H1 (cell line): ENCODE measurements at regions not wholly inside any gene's neighbourhood (a gene's known extent, or its start where the extent isn't known, plus 50 kb on each side); places are given as distances from the start of the nearest gene placed in this dataset.

Experiments
- CTCF ChIA-PET: fragments of 300-600 bp; sonication (Branson Sonifier 250); formaldehyde crosslinking; loops from one replicate; lab custom pipeline; 2021; ENCODE audit not compliant: partially characterized antibody; lab: Charles Lee
- POLR2A ChIA-PET: fragments of 300-600 bp; sonication (Branson Sonifier 250); formaldehyde crosslinking; loops from one replicate; lab custom pipeline; 2021; ENCODE audit warnings: inconsistent platforms; ENCODE audit not compliant: partially characterized antibody; lab: Charles Lee
- DNase-seq, 2 experiments: peaks; one replicate each; pipeline versions ENCODE4 v3.0.0 to v3.0.0-alpha.2; 2010 to 2022; ENCODE audit warnings: low spot score in 2 of 2, low read depth in 1 of 2, mixed read lengths in 1 of 2
- FAIRE-seq: peaks from 2 replicates; lab custom pipeline; 2011; peaks lifted over from hg19 to GRCh38; lab: Jason Lieb, UNC
- H2AFZ ChIP-seq: 2 replicates; pipeline ENCODE4 v1.8.1; 2012; ENCODE audit warnings: low read length, inconsistent platforms
- H2AK5ac ChIP-seq: 2 replicates; pipeline ENCODE4 v1.6.1; 2013; ENCODE audit warnings: low read depth, low read length
- H2BK120ac ChIP-seq: replicated peaks from 2 replicates; pipeline ENCODE3; 2013; ENCODE audit warnings: low read depth, low read length, inconsistent platforms
- H2BK12ac ChIP-seq: 2 replicates; pipeline ENCODE4 v1.6.1; 2013; ENCODE audit warnings: low read depth, low read length
- H2BK15ac ChIP-seq: 2 replicates; pipeline ENCODE4 v1.6.1; 2013; ENCODE audit warnings: low read length
- H2BK20ac ChIP-seq: 2 replicates; pipeline ENCODE4 v1.6.1; 2013; ENCODE audit warnings: low read length
- H2BK5ac ChIP-seq: 2 replicates; pipeline ENCODE4 v1.6.1; 2013; ENCODE audit warnings: low read depth, low read length
- H3K14ac ChIP-seq: 2 replicates; pipeline ENCODE4 v1.6.1; 2013; ENCODE audit warnings: inconsistent platforms; ENCODE audit not compliant: insufficient read length
- H3K18ac ChIP-seq: 2 replicates; pipeline ENCODE4 v1.6.1; 2013; ENCODE audit warnings: low read length; ENCODE audit errors: extremely low read depth
- H3K23ac ChIP-seq: 2 replicates; pipeline ENCODE4 v1.6.1; 2013; ENCODE audit warnings: inconsistent platforms; ENCODE audit not compliant: insufficient read length
- H3K23me2 ChIP-seq: 2 replicates; pipeline ENCODE4 v1.6.1; 2013; ENCODE audit warnings: low read depth, low read length
- H3K27ac ChIP-seq: 2 replicates; pipeline ENCODE4 v1.6.1; 2011; ENCODE audit warnings: low read depth, low read length, inconsistent platforms
- H3K27me3 ChIP-seq, 4 experiments: replicated peaks in 1 of 4; 1 replicate in 1 of 4; 2 replicates in 3 of 4; pipeline versions ENCODE4 v1.6.1 to v1.8.1; 2011 to 2013; ENCODE audit warnings: low read length in 3 of 4, mild to moderate bottlenecking in 3 of 4, inconsistent platforms in 2 of 4, mixed read lengths in 2 of 4, moderate library complexity in 1 of 4; ENCODE audit not compliant: control insufficient read depth in 3 of 4, insufficient read depth in 3 of 4; ENCODE audit errors: extremely low read depth in 1 of 4
- H3K36me3 ChIP-seq, 4 experiments: 2 replicates each; pipeline versions ENCODE4 v1.6.1 to v1.8.1; 2011 to 2013; ENCODE audit warnings: mild to moderate bottlenecking in 4 of 4, low read length in 3 of 4, moderate library complexity in 2 of 4, control low read depth in 1 of 4, inconsistent platforms in 1 of 4; ENCODE audit not compliant: insufficient read depth in 4 of 4, control insufficient read depth in 2 of 4
- H3K4ac ChIP-seq: replicated peaks from 2 replicates; pipeline ENCODE3; 2013; ENCODE audit warnings: low read length, low read depth, mixed read lengths, inconsistent platforms; ENCODE audit not compliant: insufficient read length
- H3K4me1 ChIP-seq, 4 experiments: replicated peaks in 1 of 4; 1 replicate in 1 of 4; 2 replicates in 3 of 4; pipeline versions ENCODE4 v1.6.1 to v1.8.1; 2011 to 2013; ENCODE audit warnings: low read length in 3 of 4, inconsistent platforms in 2 of 4, mixed read lengths in 1 of 4; ENCODE audit not compliant: insufficient read depth in 4 of 4, control insufficient read depth in 3 of 4
- H3K4me2 ChIP-seq, 2 experiments: 2 replicates each; pipeline versions ENCODE4 v1.6.1 to v1.8.1; 2011 to 2013; ENCODE audit warnings: low read depth in 2 of 2, low read length in 2 of 2, control low read depth in 1 of 2, inconsistent platforms in 1 of 2, mild to moderate bottlenecking in 1 of 2; ENCODE audit not compliant: insufficient read depth in 1 of 2
- H3K4me3 ChIP-seq, 4 experiments: fragments of 200-600, 300-600 bp in 1 of 4; sonication (generic), shearing (Covaris generic), sonication (Bioruptor Twin) in 1 of 4; 2 replicates each; pipeline versions ENCODE4 v1.5.1 to v1.8.1; 2011 to 2016; ENCODE audit warnings: low read length in 4 of 4, low read depth in 3 of 4, control low read depth in 2 of 4, inconsistent platforms in 2 of 4, mild to moderate bottlenecking in 2 of 4, mixed read lengths in 1 of 4, moderate library complexity in 1 of 4; ENCODE audit not compliant: insufficient read depth in 2 of 4; ENCODE audit errors: extremely low read depth in 1 of 4
- H3K56ac ChIP-seq: replicated peaks from 2 replicates; pipeline ENCODE3; 2013; ENCODE audit warnings: low read depth, mild to moderate bottlenecking, mixed read lengths, low read length, inconsistent platforms; ENCODE audit not compliant: insufficient read length
- H3K79me1 ChIP-seq: 2 replicates; pipeline ENCODE4 v1.6.1; 2013; ENCODE audit warnings: low read depth, low read length, control low read depth
- H3K79me2 ChIP-seq, 2 experiments: 2 replicates each; pipeline versions ENCODE4 v1.6.1 to v1.8.1; 2012 to 2013; ENCODE audit warnings: low read length in 2 of 2, mild to moderate bottlenecking in 2 of 2, inconsistent platforms in 1 of 2; ENCODE audit not compliant: insufficient read depth in 2 of 2, control insufficient read depth in 1 of 2
- H3K9ac ChIP-seq, 4 experiments: replicated peaks in 1 of 4; 1 replicate in 1 of 4; 2 replicates in 3 of 4; pipeline versions ENCODE4 v1.6.1 to v1.8.1; 2011 to 2013; ENCODE audit warnings: low read depth in 3 of 4, low read length in 3 of 4, control low read depth in 2 of 4, mild to moderate bottlenecking in 2 of 4, moderate library complexity in 2 of 4, inconsistent platforms in 1 of 4; ENCODE audit errors: extremely low read depth in 1 of 4
- H3K9me3 ChIP-seq, 2 experiments: 2 replicates each; pipeline versions ENCODE4 v1.6.1 to v1.8.1; 2012 to 2013; ENCODE audit warnings: mild to moderate bottlenecking in 2 of 2, moderate library complexity in 2 of 2, control low read depth in 1 of 2, inconsistent platforms in 1 of 2, low read depth in 1 of 2, low read length in 1 of 2, mixed read lengths in 1 of 2; ENCODE audit not compliant: insufficient read depth in 2 of 2
- H4K20me1 ChIP-seq, 2 experiments: replicated peaks in 1 of 2; 2 replicates each; pipeline versions ENCODE3 to v1.8.1; 2011 to 2013; ENCODE audit warnings: inconsistent platforms in 2 of 2, low read length in 2 of 2, mild to moderate bottlenecking in 1 of 2; ENCODE audit not compliant: insufficient read depth in 2 of 2, control insufficient read depth in 1 of 2
- H4K5ac ChIP-seq: 2 replicates; pipeline ENCODE4 v1.6.1; 2013; ENCODE audit warnings: low read length, low read depth, mixed read lengths, inconsistent platforms; ENCODE audit not compliant: insufficient read length
- H4K8ac ChIP-seq: 2 replicates; pipeline ENCODE4 v1.8.0; 2013; ENCODE audit warnings: mild to moderate bottlenecking, moderate library complexity, low read length, inconsistent platforms; ENCODE audit not compliant: insufficient read depth; ENCODE audit errors: extremely low read depth
- H4K91ac ChIP-seq: replicated peaks from 2 replicates; pipeline ENCODE3; 2013; ENCODE audit warnings: low read length, mixed read lengths, inconsistent platforms; ENCODE audit not compliant: insufficient read length
- BACH1 ChIP-seq: IDR thresholded peaks from 2 replicates; pipeline ENCODE4 v1.6.1; 2012; ENCODE audit warnings: low read length, improper control_type of control experiment
- CBX5 ChIP-seq: fragments of 300-800, 300-1000 bp; sonication (generic); IDR thresholded peaks from 2 replicates; pipeline ENCODE4 v1.7.1; 2016; ENCODE audit warnings: antibody characterized with exemption, low read length, low read depth
- CBX8 ChIP-seq: fragments of 300-800, 300-1000 bp; sonication (generic); IDR thresholded peaks from 2 replicates; pipeline ENCODE4 v1.7.1; 2016; ENCODE audit warnings: low read depth, low read length, borderline replicate concordance
- CHD1 ChIP-seq: IDR thresholded peaks from 2 replicates; pipeline ENCODE4 v1.6.1; 2012; ENCODE audit warnings: low read depth, low read length, improper control_type of control experiment
- EGR1 ChIP-seq: IDR thresholded peaks from 2 replicates; pipeline ENCODE4 v1.6.1; 2011; ENCODE audit warnings: low read depth, low read length, borderline replicate concordance
- HDAC2 ChIP-seq, 2 experiments: fragments of 300-600 bp in 1 of 2; sonication (generic) in 1 of 2; IDR thresholded peaks; 2 replicates each; pipeline ENCODE4 v1.6.1; 2011 to 2012; ENCODE audit warnings: low read depth in 2 of 2, low read length in 2 of 2, mild to moderate bottlenecking in 2 of 2, moderate library complexity in 2 of 2, borderline replicate concordance in 1 of 2, inconsistent platforms in 1 of 2
- KDM5A ChIP-seq: fragments of 200-600 bp; IDR thresholded peaks from 2 replicates; pipeline ENCODE4 v1.7.1; 2012; ENCODE audit warnings: mild to moderate bottlenecking, low read length, inconsistent platforms, mixed read lengths
- POLR2AphosphoS5 ChIP-seq: IDR thresholded peaks from 2 replicates; pipeline ENCODE4 v1.6.1; 2011; ENCODE audit warnings: low read depth, low read length
- RBBP5 ChIP-seq: IDR thresholded peaks from 2 replicates; pipeline ENCODE4 v1.7.1; 2012; ENCODE audit warnings: low read depth, mild to moderate bottlenecking, inconsistent platforms, low read length, moderate library complexity, borderline replicate concordance
- RFX5 ChIP-seq: IDR thresholded peaks from 2 replicates; pipeline ENCODE4 v1.6.1; 2011; ENCODE audit warnings: low read depth, low read length, improper control_type of control experiment, borderline replicate concordance
- SP2 ChIP-seq: IDR thresholded peaks from 2 replicates; pipeline ENCODE4 v1.6.1; 2012; ENCODE audit warnings: mild to moderate bottlenecking, low read length, inconsistent platforms
- SUZ12 ChIP-seq: fragments of 200-600 bp; sonication (generic); IDR thresholded peaks from 2 replicates; pipeline ENCODE4 v1.6.1; 2012; ENCODE audit warnings: mild to moderate bottlenecking, inconsistent platforms, low read length, moderate library complexity, mixed read lengths
- TAF7 ChIP-seq: optimal IDR thresholded peaks from 2 replicates; pipeline ENCODE3; 2011; ENCODE audit warnings: low read depth, mild to moderate bottlenecking, inconsistent platforms, low read length, moderate library complexity, borderline replicate concordance
- TBP ChIP-seq: IDR thresholded peaks from 2 replicates; pipeline ENCODE4 v1.6.1; 2011; ENCODE audit warnings: low read depth, low read length, improper control_type of control experiment
- TEAD4 ChIP-seq: IDR thresholded peaks from 2 replicates; pipeline ENCODE4 v1.6.1; 2012; ENCODE audit warnings: low read depth, low read length, inconsistent platforms, mixed read lengths
- WGBS, 2 experiments: shearing (Covaris generic) in 1 of 2; methylation state at CpG; one replicate each; pipeline versions ENCODE4 v1.1.6 to v1.1.7; 2013 to 2015; ENCODE audit warnings: low lambda C conversion rate in 2 of 2, mixed read lengths in 2 of 2, inconsistent platforms in 1 of 2, low coverage in 1 of 2, missing lambda C conversion rate in 1 of 2; ENCODE audit not compliant: insufficient replicate concordance in 2 of 2, insufficient coverage in 1 of 2, insufficient read length in 1 of 2; ENCODE audit errors: extremely low coverage in 1 of 2, missing lambda C conversion rate in 1 of 2; 5-methylcytosine and 5-hydroxymethylcytosine counted together
- TF ChIP-seq, protein P1 (sequence below): IDR thresholded peaks from 2 replicates; pipeline ENCODE4 v1.6.1; 2012; ENCODE audit warnings: inconsistent platforms

DNA sequence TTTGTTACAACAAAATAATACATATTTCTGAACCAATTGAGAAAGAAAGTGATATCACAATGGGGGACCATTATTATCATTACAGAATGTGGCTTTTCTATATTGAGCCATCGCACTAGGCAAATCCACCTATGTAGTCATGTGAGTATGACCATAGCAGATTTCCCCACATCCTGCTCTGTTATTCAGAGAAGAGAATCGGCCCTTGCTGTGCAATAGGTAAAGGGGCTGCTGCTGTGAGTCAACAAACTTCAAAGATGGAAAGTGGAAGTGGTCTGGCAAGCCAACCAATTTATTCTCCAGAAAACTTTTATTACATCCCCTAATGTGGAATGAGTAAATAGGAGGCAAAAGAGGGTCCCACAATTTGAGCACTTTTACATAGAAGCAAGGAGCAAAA is 573.4 kb downstream of the ETV1 start:
- Histone ChIP-seq H3K27ac (no peak overlapping the region), H3K27me3 (no peaks in the 10 kb centered on the region), H3K23me2 (no peaks in the 10 kb centered on the region), H4K8ac (no peak overlapping the region), H3K4ac (no peak overlapping the region), H3K79me2 (no peaks in the 10 kb centered on the region), H3K18ac (no peak overlapping the region), H2BK20ac (no peak overlapping the region), H3K56ac (no peak overlapping the region), H4K91ac (no peak overlapping the region), H2AK5ac (no peak overlapping the region), H3K4me2 (no peak overlapping the region), H3K23ac (no peak overlapping the region), H2BK5ac (no peak overlapping the region), H3K9ac (no peak overlapping the region), H4K5ac (no peak overlapping the region), H3K4me1 (no peaks in the 10 kb centered on the region), H2BK12ac (no peak overlapping the region), H3K36me3 (no peaks in the 10 kb centered on the region), H3K4me3 (no peak overlapping the region), H3K79me1 (no peaks in the 10 kb centered on the region), H2BK15ac (no peak overlapping the region), H3K9me3 (0 out of 4 replicates have a peak, but pooled peaks cover 0 to 3% of the 10 kb centered on the region in 2 experiments), H2AFZ (no peak overlapping the region), H3K14ac (no peak overlapping the region), H2BK120ac (no peak overlapping the region), H4K20me1 (no peaks in the 10 kb centered on the region)
- whole genome bisulfite sequencing, 2 experiments, result 92% methylated on average over 2 of the region's 2 CpGs; no CpG with 5 or more reads in 1 of the 2 experiments
- DNase-seq (no peak), FAIRE-seq (no peak)
- CTCF ChIA-PET, result interaction anchor here (1.0 kb wide), 1 partner anchor 16 kb away, joined by 3 read pairs; no protein-coding TSS in a partner anchor
- POLR2A ChIA-PET, result no interaction called here
- TF ChIP-seq CBX5 (no peak), CBX8 (no peak), TEAD4 (no peak), HDAC2 (IDR thresholded peaks at IDR 0.05; ENCODE audit: borderline replicate concordance in 1 of 2, low read depth in 2 of 2, low read length in 2 of 2) (no peak), TAF7 (no peak), TBP (no peak), RFX5 (no peak), KDM5A (no peak), CHD1 (no peak), BACH1 (no peak), SP2 (no peak), EGR1 (no peak), POLR2AphosphoS5 (no peak), RBBP5 (no peak), SUZ12 (no peak)
- TF ChIP-seq, protein P1, sequence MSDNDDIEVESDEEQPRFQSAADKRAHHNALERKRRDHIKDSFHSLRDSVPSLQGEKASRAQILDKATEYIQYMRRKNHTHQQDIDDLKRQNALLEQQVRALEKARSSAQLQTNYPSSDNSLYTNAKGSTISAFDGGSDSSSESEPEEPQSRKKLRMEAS, result no peak
